WERI-Rb-1 (cell line): ENCODE measurements at regions not wholly inside any gene's neighbourhood (a gene's known extent, or its start where the extent isn't known, plus 50 kb on each side); places are given as distances from the start of the nearest gene placed in this dataset.

ENCODE experiments used
- DNase-seq: peaks from one replicate; pipeline ENCODE4 v3.0.0-alpha.2; 2020
- H3K27ac ChIP-seq: fragments of 250-450 bp; sonication (Bioruptor Pico); 2 replicates; pipeline ENCODE4 v1.5.1; 2020; ENCODE audit warnings: mild to moderate bottlenecking, moderate library complexity
- H3K27me3 ChIP-seq: fragments of 250-450 bp; sonication (Bioruptor Pico); 2 replicates; pipeline ENCODE4 v1.5.1; 2021; ENCODE audit warnings: mild to moderate bottlenecking, low read depth, moderate library complexity; ENCODE audit not compliant: insufficient read depth, severe bottlenecking
- H3K36me3 ChIP-seq: fragments of 250-450 bp; sonication (Bioruptor Pico); 2 replicates; pipeline ENCODE4 v1.5.1; 2020; ENCODE audit warnings: mild to moderate bottlenecking, moderate library complexity
- H3K4me3 ChIP-seq: 2 replicates; pipeline ENCODE4 v1.5.1; 2011; ENCODE audit warnings: low read depth, mild to moderate bottlenecking, control low read depth, low read length
- H3K9me3 ChIP-seq: fragments of 250-450 bp; sonication (Bioruptor Pico); 2 replicates; pipeline ENCODE4 v1.5.1; 2021; ENCODE audit warnings: mild to moderate bottlenecking, moderate library complexity; ENCODE audit not compliant: severe bottlenecking
- TF ChIP-seq, protein P1 (sequence below): IDR thresholded peaks from 2 replicates; pipeline ENCODE4 v1.5.1; 2011; ENCODE audit warnings: low read depth, mild to moderate bottlenecking, control low read depth, inconsistent platforms, low read length

DNA sequence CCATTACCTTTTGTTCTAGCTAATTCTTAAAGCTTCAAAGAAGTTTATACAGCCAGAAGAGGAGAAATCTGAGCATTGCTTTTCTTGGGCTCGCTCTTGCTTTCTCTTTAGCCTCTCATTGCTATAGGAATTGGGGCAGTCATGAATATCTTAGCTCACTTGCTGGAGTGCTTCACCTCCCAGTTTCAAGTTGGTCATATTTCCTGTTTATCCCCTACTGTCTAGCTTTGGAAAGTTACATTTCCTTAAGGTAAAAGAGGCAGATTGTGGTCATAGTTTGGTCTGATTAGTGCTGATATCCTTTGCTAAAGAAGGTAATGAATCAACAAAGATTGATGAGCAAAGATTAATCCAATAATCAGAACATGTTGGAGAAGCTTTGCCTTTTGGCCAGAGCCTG, 77.7 kb upstream of the GLI3 start:
- no peaks in the 10 kb centered on the region for H3K27me3 ChIP-seq
- H3K9me3 ChIP-seq = no peaks in the 10 kb centered on the region
- no peak overlapping the region for H3K4me3 ChIP-seq
- H3K27ac ChIP-seq = no peak overlapping the region
- DNase-seq = no peak
- no peaks in the 10 kb centered on the region for H3K36me3 ChIP-seq
- TF ChIP-seq, protein P1, sequence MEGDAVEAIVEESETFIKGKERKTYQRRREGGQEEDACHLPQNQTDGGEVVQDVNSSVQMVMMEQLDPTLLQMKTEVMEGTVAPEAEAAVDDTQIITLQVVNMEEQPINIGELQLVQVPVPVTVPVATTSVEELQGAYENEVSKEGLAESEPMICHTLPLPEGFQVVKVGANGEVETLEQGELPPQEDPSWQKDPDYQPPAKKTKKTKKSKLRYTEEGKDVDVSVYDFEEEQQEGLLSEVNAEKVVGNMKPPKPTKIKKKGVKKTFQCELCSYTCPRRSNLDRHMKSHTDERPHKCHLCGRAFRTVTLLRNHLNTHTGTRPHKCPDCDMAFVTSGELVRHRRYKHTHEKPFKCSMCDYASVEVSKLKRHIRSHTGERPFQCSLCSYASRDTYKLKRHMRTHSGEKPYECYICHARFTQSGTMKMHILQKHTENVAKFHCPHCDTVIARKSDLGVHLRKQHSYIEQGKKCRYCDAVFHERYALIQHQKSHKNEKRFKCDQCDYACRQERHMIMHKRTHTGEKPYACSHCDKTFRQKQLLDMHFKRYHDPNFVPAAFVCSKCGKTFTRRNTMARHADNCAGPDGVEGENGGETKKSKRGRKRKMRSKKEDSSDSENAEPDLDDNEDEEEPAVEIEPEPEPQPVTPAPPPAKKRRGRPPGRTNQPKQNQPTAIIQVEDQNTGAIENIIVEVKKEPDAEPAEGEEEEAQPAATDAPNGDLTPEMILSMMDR = no peak

DNA sequence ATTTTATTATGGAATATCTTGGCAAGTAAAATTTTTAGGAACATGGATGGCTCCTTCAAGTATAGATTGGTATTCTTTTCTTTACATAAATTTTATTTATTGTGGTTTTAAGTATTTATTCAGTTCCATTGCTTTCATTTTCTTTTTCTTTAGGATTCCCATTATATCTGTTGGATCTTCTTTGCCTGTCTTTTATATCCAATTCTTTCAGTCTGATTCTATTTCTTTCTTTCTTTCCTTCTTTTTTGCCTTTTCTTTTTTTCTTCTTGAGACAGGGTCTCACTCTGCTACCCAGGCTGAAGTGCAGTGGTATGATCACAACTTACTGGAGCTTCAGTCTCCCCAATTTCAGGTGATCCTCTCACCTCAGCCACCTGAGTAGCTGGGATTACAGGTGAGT, 74.2 kb upstream of the GLI3 start:
- Histone ChIP-seq H3K27ac (no peak overlapping the region), H3K27me3 (no peaks in the 10 kb centered on the region), H3K9me3 (peaks cover 4% of the 10 kb centered on the region), H3K36me3 (no peaks in the 10 kb centered on the region), H3K4me3 (no peak overlapping the region)
- DNase-seq = no peak
- TF ChIP-seq, protein P1 = no peak

DNA sequence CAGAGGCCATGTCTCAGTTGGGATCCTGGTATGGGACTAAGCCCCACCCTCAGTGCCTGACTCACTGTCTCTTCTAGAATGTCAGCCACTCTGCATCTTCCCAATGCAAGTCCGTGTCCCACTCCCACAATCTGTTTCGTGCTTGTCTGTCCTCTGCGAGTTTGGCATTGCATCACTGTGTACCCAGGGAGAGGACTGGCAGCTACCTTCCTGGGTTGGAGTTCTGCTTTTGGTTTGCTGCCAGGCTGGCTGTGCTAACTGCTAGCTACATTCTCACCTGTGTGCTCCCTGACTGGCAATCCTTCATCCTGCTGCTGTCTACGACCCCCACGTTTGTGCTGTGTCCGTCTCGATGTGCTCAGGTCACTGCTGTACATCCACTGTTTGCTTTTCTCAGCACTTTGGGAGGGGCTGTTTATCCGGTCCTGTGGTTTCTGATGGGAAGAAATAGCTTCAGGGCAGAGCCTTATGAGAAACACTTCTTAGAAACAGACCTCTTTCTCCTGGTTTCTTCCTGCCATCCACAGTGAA, 56.0 kb upstream of the GLI3 start:
- Histone ChIP-seq H3K27ac (no peak overlapping the region), H3K27me3 (no peaks in the 10 kb centered on the region), H3K4me3 (no peak overlapping the region), H3K9me3 (no peaks in the 10 kb centered on the region), H3K36me3 (no peaks in the 10 kb centered on the region)
- DNase-seq = no peak
- TF ChIP-seq, protein P1 = no peak

DNA sequence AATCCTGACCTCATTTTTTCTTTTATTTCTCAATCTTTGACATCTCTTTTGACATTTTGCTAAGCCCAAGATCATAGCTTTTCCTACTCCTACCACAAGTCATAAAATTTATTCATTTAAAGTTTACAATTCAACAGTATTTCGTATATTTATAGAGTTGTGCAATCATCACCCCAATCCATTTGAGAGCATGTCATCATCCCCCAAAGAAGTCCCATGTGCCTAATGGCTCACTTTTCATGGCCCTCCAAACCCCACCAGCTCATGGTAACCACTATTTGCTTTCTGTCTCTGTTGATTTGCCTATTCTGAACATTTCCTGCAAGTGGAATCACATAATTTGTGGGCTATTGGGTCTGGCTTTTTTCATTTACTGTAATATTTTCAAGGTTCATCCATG, 52.5 kb upstream of the GLI3 start:
- no peak for DNase-seq
- TF ChIP-seq, protein P1 = no peak
- Histone ChIP-seq H3K9me3 (no peaks in the 10 kb centered on the region), H3K36me3 (no peaks in the 10 kb centered on the region), H3K27me3 (no peaks in the 10 kb centered on the region), H3K27ac (no peak overlapping the region), H3K4me3 (no peak overlapping the region)
